Neural crest cell (in vitro differentiated cells): ENCODE measurements at regions not wholly inside any gene's neighbourhood (a gene's known extent, or its start where the extent isn't known, plus 50 kb on each side); places are given as distances from the start of the nearest gene placed in this dataset.

Experiments
- DNase-seq: peaks from one replicate; pipeline ENCODE4 v3.0.0; 2021; ENCODE audit warnings: low read depth, mixed read lengths, low spot score
- H3K27ac Mint-ChIP-seq: one replicate; pipeline ENCODE4 v1.8.0; 2021; ENCODE audit warnings: mild to moderate bottlenecking, mixed read lengths; ENCODE audit not compliant: unreplicated experiment
- H3K27me3 Mint-ChIP-seq: 2 replicates; pipeline ENCODE4 v1.8.0; 2021; ENCODE audit warnings: low read depth, mild to moderate bottlenecking, mixed read lengths
- H3K36me3 Mint-ChIP-seq: 2 replicates; pipeline ENCODE4 v1.8.0; 2021; ENCODE audit warnings: low read depth, mild to moderate bottlenecking, mixed read lengths
- H3K4me1 Mint-ChIP-seq: 2 replicates; pipeline ENCODE4 v1.8.0; 2021; ENCODE audit warnings: mixed read lengths
- H3K4me3 Mint-ChIP-seq: one replicate; pipeline ENCODE4 v1.8.0; 2021; ENCODE audit warnings: mild to moderate bottlenecking, mixed read lengths
- H3K9me3 Mint-ChIP-seq: 2 replicates; pipeline ENCODE4 v1.8.0; 2021; ENCODE audit warnings: mixed read lengths
- CTCF ChIP-seq: fragments of 200-600 bp; sonication (generic); conservative IDR thresholded peaks from 2 replicates; pipeline ENCODE4 v1.5.0; 2021; ENCODE audit warnings: antibody characterized with exemption, mild to moderate bottlenecking

DNA sequence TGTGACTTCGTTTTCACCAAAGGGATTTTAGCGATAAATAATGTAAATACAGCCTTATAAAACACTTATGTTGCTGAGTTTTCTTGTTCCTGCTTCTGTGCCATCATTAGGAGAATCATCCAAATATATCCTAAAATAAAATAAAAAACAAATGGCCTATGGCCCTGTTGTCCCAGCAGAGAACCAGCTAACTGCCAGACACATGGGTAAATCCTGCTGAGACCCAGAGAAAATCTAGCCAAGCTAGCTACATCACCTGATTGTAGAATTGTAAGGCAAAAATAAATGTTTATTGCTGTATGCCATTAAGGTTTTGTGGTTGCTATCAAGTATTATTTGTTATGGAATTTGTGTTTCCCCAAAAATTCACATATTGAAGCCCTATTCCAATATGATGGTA is 631.2 kb upstream of the SYNCRIP start:
- Mint-ChIP-seq H3K27ac (no peak overlapping the region), H3K4me1 (no peaks in the 10 kb centered on the region), H3K4me3 (no peak overlapping the region), H3K27me3 (no peaks in the 10 kb centered on the region), H3K36me3 (no peaks in the 10 kb centered on the region), H3K9me3 (peaks cover 2% of the 10 kb centered on the region)
- no peak for TF ChIP-seq CTCF
- no peak for DNase-seq

GRCh38 chr6:86256615-86257187 is 614.0 kb upstream of the SYNCRIP start:
- no peak overlapping the region for H3K4me3 Mint-ChIP-seq
- H3K36me3 Mint-ChIP-seq, result no peaks in the 10 kb centered on the region
- H3K27me3 Mint-ChIP-seq, result peaks cover 14% of the 10 kb centered on the region
- no peak overlapping the region for H3K27ac Mint-ChIP-seq
- no peaks in the 10 kb centered on the region for H3K9me3 Mint-ChIP-seq
- H3K4me1 Mint-ChIP-seq, result no peaks in the 10 kb centered on the region
- no peak for TF ChIP-seq CTCF
- DNase-seq, result no peak

DNA sequence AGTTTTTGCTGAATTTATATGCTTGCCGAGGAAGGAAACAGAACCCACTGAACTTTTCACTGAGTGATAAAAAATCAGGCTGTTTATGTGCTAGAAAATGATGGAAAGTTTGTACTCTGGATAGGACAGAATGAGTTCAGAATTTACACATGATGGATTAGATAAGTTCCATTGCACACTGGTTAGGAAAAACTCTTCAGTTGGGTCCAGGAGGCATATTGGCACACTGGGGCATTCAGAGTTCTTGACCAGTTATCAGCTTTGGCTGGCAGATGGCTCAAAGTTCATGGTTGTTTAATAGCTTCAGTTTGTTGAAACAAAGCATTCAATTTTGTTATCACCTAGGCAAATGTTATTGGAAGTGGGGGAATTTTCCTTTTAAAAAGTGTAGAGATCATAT is 613.3 kb upstream of the SYNCRIP start:
- no peak for TF ChIP-seq CTCF
- Mint-ChIP-seq H3K27ac (no peak overlapping the region), H3K27me3 (peaks cover 11% of the 10 kb centered on the region), H3K36me3 (no peaks in the 10 kb centered on the region), H3K4me1 (no peaks in the 10 kb centered on the region), H3K9me3 (no peaks in the 10 kb centered on the region), H3K4me3 (no peak overlapping the region)
- DNase-seq, result no peak

GRCh38 chr6:86251106-86251505 is 608.4 kb upstream of the SYNCRIP start:
- no peak overlapping the region for H3K4me3 Mint-ChIP-seq
- no peaks in the 10 kb centered on the region for H3K36me3 Mint-ChIP-seq
- no peak for DNase-seq
- H3K4me1 Mint-ChIP-seq, result no peaks in the 10 kb centered on the region
- H3K27ac Mint-ChIP-seq, result no peak overlapping the region
- H3K9me3 Mint-ChIP-seq, result peaks cover 4% of the 10 kb centered on the region
- H3K27me3 Mint-ChIP-seq, result peaks cover 8% of the 10 kb centered on the region
- no peak for TF ChIP-seq CTCF

DNA sequence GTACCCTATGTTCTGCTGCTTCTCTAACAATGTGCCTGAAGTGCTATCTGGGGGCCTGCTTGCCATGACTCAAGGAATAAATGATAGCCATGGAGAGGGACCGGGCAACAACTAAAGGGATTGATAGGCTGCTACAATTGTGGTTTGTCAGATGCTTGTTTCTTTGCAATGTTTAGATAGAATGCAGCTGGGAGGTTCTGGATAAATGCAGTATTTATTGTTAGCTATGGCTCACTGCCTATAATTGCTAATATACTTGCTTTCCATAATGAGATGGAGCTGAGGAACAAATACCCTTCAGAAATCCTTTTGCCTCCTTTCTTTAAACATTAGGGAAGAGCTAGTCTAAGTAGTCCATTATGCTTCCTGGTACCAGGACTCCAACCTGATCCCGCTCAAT is 575.2 kb upstream of the SYNCRIP start:
- no peak for TF ChIP-seq CTCF
- Mint-ChIP-seq H3K27ac (no peak overlapping the region), H3K4me3 (no peak overlapping the region), H3K36me3 (no peaks in the 10 kb centered on the region), H3K27me3 (peaks cover 11% of the 10 kb centered on the region), H3K4me1 (no peaks in the 10 kb centered on the region), H3K9me3 (peaks cover 3% of the 10 kb centered on the region)
- no peak for DNase-seq

DNA sequence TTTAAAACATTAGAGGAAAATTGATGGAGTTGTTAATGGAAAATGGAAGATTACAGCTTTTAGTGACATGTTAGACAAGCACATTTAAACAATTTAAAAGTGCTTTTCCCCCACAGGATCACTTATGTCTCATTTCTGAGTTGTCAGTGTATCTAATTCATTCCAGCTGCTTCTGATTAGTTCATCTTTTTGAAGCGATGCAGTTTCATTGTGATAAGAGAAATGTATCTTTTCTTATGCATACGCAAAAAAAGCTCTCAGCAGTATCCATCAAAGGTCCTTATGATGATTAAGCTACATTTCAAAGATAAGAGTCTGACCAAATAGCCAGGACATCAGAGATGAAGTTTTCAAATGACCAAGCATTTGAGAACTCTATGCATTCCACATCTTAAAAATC is 572.6 kb upstream of the SYNCRIP start:
- H3K27me3 Mint-ChIP-seq, result peaks cover 11% of the 10 kb centered on the region
- no peak for TF ChIP-seq CTCF
- H3K9me3 Mint-ChIP-seq, result peaks cover 3% of the 10 kb centered on the region
- H3K36me3 Mint-ChIP-seq, result no peaks in the 10 kb centered on the region
- H3K27ac Mint-ChIP-seq, result no peak overlapping the region
- H3K4me1 Mint-ChIP-seq, result no peaks in the 10 kb centered on the region
- no peak overlapping the region for H3K4me3 Mint-ChIP-seq
- DNase-seq, result no peak
